GM20000 (cell line): ENCODE measurements at regions not wholly inside any gene's neighbourhood (a gene's known extent, or its start where the extent isn't known, plus 50 kb on each side); places are given as distances from the start of the nearest gene placed in this dataset.

Experiments
- DNase-seq: peaks from one replicate; pipeline ENCODE4 v3.0.0; 2012; ENCODE audit warnings: low spot score
- TF ChIP-seq, protein P1 (sequence below): IDR thresholded peaks from 2 replicates; pipeline ENCODE4 v1.5.1; 2012; ENCODE audit warnings: mild to moderate bottlenecking, control low read depth; ENCODE audit errors: extremely low read depth, missing control alignments

DNA sequence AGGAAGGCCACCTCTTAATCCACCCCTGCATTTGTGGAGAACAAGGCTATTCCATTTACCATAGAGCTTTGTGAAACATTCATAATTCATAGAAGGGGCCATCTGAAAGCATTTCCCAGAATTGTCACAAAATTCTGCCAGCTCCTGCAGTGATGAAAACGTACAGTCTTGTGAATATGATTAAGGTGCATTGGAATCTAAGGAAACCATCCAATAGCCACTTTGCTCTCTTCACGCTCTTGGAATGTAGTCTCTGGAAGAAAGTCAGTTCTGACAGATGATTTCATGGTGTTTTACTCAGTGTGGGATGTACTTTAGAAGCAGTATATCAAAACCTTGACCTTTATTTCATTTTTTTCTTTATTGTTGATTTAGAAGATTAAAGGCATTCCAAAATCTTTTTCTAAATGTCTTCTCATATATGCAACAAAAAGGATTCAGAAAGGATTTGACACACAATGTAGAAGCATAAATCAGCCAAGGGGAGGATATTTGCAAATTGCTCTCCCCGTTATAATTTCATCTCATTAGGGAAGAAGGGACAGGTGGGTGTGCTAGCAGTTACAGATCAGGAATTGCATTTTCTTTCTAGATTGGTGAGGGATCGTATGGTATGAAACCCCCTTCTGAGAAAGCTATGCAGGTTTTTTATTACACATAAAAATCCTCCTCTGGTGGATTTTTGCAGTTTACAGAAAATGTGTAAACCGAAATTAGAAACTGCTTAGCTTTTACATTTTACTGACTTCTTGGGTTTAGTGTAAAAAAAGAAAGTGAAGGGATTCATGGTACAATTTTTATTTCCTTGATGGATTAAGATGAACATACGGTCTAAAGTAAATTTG lies 390.2 kb downstream of the LRIG3 start:
- TF ChIP-seq, protein P1, sequence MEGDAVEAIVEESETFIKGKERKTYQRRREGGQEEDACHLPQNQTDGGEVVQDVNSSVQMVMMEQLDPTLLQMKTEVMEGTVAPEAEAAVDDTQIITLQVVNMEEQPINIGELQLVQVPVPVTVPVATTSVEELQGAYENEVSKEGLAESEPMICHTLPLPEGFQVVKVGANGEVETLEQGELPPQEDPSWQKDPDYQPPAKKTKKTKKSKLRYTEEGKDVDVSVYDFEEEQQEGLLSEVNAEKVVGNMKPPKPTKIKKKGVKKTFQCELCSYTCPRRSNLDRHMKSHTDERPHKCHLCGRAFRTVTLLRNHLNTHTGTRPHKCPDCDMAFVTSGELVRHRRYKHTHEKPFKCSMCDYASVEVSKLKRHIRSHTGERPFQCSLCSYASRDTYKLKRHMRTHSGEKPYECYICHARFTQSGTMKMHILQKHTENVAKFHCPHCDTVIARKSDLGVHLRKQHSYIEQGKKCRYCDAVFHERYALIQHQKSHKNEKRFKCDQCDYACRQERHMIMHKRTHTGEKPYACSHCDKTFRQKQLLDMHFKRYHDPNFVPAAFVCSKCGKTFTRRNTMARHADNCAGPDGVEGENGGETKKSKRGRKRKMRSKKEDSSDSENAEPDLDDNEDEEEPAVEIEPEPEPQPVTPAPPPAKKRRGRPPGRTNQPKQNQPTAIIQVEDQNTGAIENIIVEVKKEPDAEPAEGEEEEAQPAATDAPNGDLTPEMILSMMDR, result no peak
- no peak for DNase-seq

DNA sequence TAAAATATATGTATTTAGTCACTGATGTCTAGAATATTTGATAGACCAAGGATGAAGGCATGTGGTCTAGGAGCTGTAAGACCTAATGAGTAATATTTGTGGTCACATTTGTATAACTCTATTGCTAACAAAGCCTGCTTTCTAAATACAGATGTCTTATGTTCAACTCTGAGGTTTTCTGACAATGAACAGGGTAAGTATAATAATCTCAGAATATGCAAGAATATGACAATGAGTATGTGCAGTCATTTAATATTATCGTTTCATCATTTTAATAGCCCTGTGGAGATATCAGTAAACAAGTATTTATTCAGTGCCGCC lies 389.6 kb downstream of the LRIG3 start:
- TF ChIP-seq, protein P1, result no peak
- no peak for DNase-seq

DNA sequence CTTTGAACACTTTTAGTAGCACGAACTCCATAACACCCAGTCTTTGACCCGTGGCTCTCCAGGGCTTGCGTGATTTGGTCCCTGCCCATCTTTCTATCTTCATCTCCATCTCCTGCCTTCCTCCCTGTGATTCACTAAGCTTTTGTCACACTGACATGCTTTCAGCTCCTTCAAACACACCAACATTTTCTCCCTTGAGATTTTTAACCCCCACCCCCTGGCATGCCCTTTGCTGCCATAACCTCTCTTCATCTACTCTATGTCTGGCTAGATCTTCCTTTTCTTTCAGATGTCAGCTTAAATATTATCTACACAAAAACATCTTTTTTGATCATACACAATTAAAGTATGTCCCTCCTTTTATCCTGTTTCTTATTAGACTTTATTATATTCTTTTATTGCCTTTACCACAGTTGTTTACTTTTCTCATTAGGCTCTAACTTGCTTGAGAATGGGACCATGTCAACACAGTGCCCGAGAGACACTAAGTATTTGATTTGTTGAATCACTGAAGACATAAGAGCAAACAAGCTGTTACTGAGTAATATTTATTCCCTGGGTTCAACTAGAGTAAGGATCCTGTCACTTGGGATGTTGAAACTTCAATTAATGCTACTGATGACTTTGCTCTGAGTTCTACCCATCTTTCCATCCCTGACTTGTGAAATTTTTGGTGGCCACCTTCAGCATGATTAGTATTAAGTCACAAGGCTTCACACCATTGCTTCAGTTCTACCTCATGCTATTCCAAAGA lies 387.3 kb downstream of the LRIG3 start:
- TF ChIP-seq, protein P1, result no peak
- no peak for DNase-seq

DNA sequence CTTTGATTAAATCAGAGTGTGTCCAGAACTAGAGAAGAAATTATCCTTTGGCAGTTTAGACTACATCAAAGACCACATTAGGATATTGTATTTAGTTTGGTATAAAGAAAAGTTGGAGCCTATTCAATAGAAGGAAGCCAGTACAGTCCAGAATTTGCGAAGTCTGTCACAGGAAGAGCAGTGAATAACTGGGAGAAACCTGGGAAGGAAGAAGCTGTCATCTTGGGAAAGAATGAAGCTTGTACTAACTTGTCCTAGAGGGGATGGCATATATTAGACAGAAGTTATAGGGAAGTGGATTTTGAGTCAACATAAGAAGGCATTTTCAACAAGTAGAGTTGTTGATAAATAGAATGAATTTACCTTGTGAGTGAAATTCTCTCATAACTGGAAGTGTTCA lies 386.7 kb downstream of the LRIG3 start:
- no peak for DNase-seq
- TF ChIP-seq, protein P1, result no peak

DNA sequence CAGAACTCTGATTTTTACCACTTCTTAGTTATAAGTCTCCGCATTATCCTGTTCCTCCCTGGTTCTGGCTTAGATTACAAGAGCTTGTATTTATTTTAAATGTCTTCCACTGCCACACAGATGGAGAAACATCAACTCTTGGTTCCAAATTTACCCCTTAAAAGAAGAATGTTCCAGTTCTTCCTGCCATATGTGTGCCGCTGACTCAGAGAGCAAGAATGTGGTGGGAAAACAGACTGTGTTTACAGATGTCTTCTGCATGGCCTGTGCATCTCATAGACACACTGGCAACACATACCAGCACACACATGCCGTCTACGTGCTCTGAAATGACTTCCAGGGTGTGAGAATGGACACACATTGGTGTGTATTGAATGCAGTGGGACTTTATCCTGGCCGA lies 383.0 kb downstream of the LRIG3 start:
- no peak for DNase-seq
- TF ChIP-seq, protein P1, result no peak

DNA sequence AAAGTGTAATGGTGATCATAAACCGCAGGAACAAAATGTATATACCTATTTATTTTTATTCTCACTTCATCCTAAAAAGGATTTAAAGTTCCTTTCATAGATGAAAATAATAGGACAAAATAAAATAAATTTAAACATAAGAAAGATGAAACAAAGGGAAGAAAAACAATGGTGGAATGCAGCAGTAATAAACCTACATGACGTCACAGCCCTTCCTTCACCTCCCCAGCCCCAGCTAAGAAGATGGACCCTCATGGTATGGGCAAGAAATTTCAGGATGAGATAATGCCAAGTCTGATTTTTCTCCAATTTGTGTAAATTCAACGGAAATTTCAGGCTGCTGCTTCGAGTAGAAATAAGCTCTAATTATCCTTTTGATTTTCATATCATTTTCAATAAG lies 381.0 kb downstream of the LRIG3 start:
- TF ChIP-seq, protein P1, result no peak
- no peak for DNase-seq
